Heart left ventricle (tissue), 13 donors: ENCODE measurements at regions not wholly inside any gene's neighbourhood (a gene's known extent, or its start where the extent isn't known, plus 50 kb on each side); places are given as distances from the start of the nearest gene placed in this dataset.

ENCODE experiments used
- POLR2A ChIP-seq, 2 donors: fragments of 450-650 bp; IDR thresholded peaks; one replicate each; pipeline ENCODE4 v1.6.1; 2017; ENCODE audit warnings: antibody characterized with exemption in 2 of 2, mild to moderate bottlenecking in 2 of 2, moderate library complexity in 2 of 2
- TF ChIP-seq, protein P1 (sequence below), 12 donors: fragments of 200-600 bp; sonication (generic) in 4 of 12; IDR thresholded peaks; one replicate each; pipeline versions ENCODE4 v1.5.0 to v1.8.0; 2018 to 2022; ENCODE audit warnings: antibody characterized with exemption in 12 of 12, mild to moderate bottlenecking in 5 of 12
- donor health status: ischemic (EF 13 %, LVEDD 7.1; RV severe dilation, severe dysfunction).
- donor health status: DM: no; HTN: yes; CAD: no.
- donor health status: DM: no; HTN: no; CAD: no.
- donor health status: ischemic (EF 25% LVEDD 6.9; RV normal size, moderate dysfunction).
- donor health status: ischemic (EF 25% LVEDD 5.7; RV mildly dilated, moderate dysfunction).
- donor health status: ischemic (EF 35%, LVEDD 5.7; RV mildly dilated, moderate dysfunction).
- donor health status: nonischemic (EF 11% LVEDD 7.7; RV severe dilation, severe dysfunction).
- donor health status: DM: yes; HTN: yes; CAD: no.
- donor health status: PGD.
- donor health status: ischemic (EF 29% LVEDD 5.4; RV normal size, mild dysfunction).
- donor health status: nonischemic (EF 23%, LVEDD 6.1; RV moderate dilation, normal function).

DNA sequence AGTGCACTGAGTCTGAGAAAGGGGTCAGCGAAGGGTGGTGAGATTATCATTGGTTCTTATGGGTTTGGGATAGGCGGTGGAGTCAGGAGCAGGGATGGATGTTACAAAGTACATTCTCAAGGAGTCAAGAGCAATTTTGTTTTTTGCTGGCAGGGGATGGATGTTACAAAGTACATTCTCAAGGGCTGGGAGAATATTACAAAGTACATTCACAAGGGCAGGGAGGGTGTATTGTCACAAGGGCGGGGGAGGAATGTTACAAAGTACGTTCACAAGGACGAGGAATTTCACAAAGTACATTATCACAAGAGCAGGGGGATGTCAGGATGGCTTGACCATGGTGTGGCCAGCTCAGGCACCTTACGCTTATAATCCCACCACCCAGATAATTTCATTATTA lies 59.3 kb upstream of the FAM89A start:
- TF ChIP-seq POLR2A (IDR thresholded peaks at IDR 0.05), result no peak
- TF ChIP-seq, protein P1, sequence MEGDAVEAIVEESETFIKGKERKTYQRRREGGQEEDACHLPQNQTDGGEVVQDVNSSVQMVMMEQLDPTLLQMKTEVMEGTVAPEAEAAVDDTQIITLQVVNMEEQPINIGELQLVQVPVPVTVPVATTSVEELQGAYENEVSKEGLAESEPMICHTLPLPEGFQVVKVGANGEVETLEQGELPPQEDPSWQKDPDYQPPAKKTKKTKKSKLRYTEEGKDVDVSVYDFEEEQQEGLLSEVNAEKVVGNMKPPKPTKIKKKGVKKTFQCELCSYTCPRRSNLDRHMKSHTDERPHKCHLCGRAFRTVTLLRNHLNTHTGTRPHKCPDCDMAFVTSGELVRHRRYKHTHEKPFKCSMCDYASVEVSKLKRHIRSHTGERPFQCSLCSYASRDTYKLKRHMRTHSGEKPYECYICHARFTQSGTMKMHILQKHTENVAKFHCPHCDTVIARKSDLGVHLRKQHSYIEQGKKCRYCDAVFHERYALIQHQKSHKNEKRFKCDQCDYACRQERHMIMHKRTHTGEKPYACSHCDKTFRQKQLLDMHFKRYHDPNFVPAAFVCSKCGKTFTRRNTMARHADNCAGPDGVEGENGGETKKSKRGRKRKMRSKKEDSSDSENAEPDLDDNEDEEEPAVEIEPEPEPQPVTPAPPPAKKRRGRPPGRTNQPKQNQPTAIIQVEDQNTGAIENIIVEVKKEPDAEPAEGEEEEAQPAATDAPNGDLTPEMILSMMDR (IDR thresholded peaks at IDR 0.05), result no peak
